ENCODE measurements at regions not wholly inside any gene's neighbourhood (a gene's known extent, or its start where the extent isn't known, plus 50 kb on each side); places are given as distances from the start of the nearest gene placed in this dataset.

DNA sequence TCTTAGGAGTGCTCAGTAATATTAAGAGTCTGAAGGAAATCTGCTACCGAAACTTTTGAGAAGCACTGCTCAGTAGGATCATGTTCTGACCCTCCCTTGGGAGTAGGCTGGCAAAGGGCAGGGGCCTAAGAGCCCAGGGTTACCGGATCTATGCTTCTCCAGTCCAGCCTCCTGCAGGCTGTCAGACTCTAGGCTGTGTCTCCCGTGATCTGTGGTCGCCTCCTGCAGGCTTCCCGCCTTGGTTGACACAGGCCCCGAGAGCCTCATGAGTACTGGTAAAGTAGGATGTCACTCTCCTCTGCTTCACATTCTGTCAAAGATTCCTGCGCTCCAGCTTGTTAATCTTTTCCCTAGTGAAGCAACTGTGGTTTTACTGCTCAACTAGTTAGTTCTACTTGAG is 647.8 kb upstream of the RAB6C start:
- DNase-seq (ENCODE audit: low read depth): no peak
- no peak overlapping the region for H3K4me3 ChIP-seq (ENCODE audit: low read length)
- TF ChIP-seq, protein P1, sequence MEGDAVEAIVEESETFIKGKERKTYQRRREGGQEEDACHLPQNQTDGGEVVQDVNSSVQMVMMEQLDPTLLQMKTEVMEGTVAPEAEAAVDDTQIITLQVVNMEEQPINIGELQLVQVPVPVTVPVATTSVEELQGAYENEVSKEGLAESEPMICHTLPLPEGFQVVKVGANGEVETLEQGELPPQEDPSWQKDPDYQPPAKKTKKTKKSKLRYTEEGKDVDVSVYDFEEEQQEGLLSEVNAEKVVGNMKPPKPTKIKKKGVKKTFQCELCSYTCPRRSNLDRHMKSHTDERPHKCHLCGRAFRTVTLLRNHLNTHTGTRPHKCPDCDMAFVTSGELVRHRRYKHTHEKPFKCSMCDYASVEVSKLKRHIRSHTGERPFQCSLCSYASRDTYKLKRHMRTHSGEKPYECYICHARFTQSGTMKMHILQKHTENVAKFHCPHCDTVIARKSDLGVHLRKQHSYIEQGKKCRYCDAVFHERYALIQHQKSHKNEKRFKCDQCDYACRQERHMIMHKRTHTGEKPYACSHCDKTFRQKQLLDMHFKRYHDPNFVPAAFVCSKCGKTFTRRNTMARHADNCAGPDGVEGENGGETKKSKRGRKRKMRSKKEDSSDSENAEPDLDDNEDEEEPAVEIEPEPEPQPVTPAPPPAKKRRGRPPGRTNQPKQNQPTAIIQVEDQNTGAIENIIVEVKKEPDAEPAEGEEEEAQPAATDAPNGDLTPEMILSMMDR (conservative IDR thresholded peaks at IDR 0.05; ENCODE audit: low read depth, low read length): no peak

DNA sequence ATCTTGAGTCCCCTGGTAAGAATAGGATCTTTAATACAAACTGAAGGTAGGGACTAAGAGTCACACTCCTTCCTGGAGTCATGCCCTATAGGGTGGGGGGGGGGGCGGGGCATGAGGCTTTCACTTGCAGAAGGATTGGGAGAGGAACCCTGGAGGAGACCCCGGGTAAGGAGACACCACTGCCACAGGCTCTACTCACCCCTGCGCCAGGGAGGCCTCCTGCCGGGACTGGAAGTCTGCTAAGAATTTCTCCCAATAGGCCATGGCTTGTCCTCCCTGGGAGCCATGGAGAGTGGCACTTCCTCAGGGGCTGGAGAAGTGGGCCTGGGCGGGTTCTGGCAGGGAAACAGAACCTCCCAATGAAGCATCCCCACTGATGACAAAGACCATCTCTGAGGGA is 645.3 kb upstream of the RAB6C start:
- no peak for DNase-seq (ENCODE audit: low read depth)
- TF ChIP-seq, protein P1 (conservative IDR thresholded peaks at IDR 0.05; ENCODE audit: low read depth, low read length): no peak
- H3K4me3 ChIP-seq (ENCODE audit: low read length): no peak overlapping the region

DNA sequence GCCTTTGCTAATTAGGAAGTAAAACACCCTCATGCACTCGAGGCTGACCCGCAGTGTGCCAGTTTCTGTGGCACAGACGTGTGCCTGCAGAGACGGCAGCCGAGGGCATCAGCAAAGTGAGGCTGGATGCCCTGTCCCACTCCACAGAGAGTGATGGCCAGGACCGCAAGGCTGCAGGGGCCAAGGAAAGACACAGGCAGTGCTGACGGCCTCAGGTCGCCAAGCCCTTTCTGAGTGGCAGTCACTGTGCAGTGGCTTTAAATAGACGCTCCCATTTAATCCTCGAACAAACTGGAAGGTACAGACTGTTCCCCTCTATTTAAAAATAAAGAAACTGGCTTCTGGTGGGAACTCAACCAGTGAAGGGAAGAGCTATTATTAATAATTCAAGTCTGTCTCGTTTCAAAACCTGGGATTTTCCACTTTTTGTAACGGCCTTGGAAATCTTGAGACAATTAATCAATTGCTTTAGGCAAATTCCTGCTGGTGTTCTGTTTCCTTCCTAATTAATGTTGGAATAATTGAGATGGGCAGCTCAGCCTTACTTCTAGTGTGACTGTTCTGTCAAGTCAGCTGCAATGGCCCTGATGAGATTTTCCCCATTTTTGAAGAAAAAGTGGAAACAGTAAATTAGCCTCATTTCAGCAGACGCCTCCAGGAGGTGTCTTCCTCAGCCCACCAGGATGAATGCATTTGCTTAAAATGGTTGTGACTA is 644.6 kb upstream of the RAB6C start:
- DNase-seq (ENCODE audit: low read depth): no peak

DNA sequence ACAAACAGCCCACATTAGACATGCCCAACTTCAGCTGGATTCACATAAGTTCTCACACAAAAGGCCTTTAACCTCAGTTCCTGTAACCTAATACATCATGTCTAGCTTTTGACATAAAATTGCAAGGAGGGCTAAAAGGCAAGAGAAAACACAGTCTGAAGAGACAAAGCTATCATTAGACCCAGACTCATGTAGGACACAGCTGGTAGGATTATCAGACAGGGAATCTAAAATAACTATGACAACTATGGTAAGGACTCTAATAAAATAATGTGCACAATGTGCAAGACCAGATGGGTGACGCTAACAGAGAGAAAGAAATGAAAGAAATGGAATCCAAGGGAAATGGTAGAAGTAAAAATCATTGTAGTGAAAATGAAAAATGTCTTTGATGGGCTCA is 643.2 kb upstream of the RAB6C start:
- no peak overlapping the region for H3K4me3 ChIP-seq (ENCODE audit: low read length)
- TF ChIP-seq, protein P1 (conservative IDR thresholded peaks at IDR 0.05; ENCODE audit: low read depth, low read length): no peak

More for the DNA sequence above, 644.6 kb upstream of the RAB6C start:
- H3K4me3 ChIP-seq (ENCODE audit: low read length): no peak overlapping the region
- TF ChIP-seq, protein P1 (conservative IDR thresholded peaks at IDR 0.05; ENCODE audit: low read depth, low read length): no peak

DNA sequence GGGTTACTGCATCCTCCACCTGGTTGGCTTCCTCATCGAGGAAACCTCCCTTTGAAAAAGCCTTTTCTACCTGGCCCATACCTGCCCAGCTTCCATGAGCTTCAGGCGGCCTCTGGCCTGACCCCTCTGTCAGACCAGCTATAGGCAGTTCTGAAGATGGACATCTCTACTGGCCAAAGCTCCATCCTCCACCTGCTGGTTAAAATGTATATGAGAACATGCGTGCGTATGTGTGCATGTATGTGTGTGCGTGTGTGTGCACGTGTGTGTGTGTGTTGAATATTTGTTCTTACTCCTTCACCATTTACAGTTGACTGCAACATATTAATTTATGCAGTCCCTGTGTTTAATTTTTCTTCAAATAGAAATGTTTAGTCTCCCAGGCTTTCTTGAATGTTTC is 642.4 kb upstream of the RAB6C start:
- TF ChIP-seq, protein P1 (conservative IDR thresholded peaks at IDR 0.05; ENCODE audit: low read depth, low read length): no peak
- DNase-seq (ENCODE audit: low read depth): no peak
- H3K4me3 ChIP-seq (ENCODE audit: low read length): no peak overlapping the region

More for the DNA sequence above, 643.2 kb upstream of the RAB6C start:
- no peak for DNase-seq (ENCODE audit: low read depth)

DNA sequence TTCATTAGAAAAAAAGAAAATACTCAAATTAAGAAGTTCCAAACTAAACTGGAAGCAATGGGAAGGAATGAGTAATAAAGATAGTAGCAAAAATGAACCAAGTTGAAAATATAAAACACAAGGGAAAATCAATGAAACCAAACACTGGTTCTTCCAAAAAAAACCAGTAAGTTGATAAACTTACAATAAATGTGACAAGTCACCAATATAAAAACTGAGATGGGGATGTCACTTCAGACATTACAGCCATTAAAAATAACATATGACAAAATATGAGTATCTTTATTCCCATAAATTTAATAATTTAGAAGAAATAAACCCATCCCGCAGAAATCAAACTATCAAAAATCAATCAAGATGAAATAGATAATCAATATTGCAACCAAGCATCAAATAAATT is 633.9 kb upstream of the RAB6C start:
- TF ChIP-seq, protein P1 (conservative IDR thresholded peaks at IDR 0.05; ENCODE audit: low read depth, low read length): no peak
- no peak for DNase-seq (ENCODE audit: low read depth)
- no peak overlapping the region for H3K4me3 ChIP-seq (ENCODE audit: low read length)

DNA sequence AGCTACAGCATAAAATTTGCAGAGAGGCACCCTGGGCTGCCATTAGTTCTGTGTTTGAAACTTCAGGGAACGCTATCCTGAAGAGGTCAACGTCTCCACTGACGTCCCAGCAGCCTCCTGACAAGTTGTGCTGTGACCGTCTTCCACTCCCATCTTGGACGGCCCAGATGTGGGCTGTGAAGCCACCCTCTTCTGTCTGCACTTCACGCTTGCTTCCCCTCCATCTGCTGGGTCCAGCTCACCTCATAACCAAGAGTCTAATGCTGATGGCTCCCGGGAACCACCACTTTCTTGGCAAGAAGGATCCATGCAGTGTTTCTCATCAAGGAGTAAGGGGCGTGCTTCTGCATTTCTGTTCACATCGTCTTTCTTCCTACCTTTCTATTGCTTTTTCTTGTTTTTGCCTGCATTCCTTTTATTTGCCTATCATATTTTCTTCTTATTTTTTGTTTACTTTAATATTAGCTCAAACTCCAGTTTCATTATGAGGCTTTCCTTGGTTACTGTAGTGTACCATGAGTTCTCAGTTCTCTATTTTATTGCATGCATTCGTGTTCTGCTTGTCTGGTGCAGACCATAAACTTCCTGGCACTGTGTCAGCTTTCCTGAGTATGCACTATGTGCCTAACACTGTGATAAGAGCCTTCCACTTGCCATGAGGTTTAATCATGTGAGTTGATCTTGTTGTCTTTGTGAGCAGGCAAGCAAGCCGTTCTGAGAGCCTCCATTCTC is 631.8 kb upstream of the RAB6C start:
- TF ChIP-seq, protein P1 (conservative IDR thresholded peaks at IDR 0.05; ENCODE audit: low read depth, low read length): no peak

More for the DNA sequence above, 631.8 kb upstream of the RAB6C start:
- H3K4me3 ChIP-seq (ENCODE audit: low read length): no peak overlapping the region
- DNase-seq (ENCODE audit: low read depth): no peak

All from retinal pigment epithelial cell (primary cell).